Ascending aorta (tissue), 2 donors: ENCODE measurements at regions not wholly inside any gene's neighbourhood (a gene's known extent, or its start where the extent isn't known, plus 50 kb on each side); places are given as distances from the start of the nearest gene placed in this dataset.

ENCODE experiments used
- DNase-seq, 2 donors: peaks; one replicate each; pipeline ENCODE4 v3.0.0-alpha.2; 2019; ENCODE audit warnings: low spot score in 2 of 2
- H3K27ac ChIP-seq, 2 donors: fragments of 200-600 bp; sonication (generic); one replicate each; pipeline ENCODE4 v1.5.1; 2016 to 2017; ENCODE audit warnings: mild to moderate bottlenecking in 1 of 2
- H3K27me3 ChIP-seq: fragments of 200-600 bp; sonication (generic); one replicate; pipeline ENCODE4 v1.5.1; 2017
- H3K36me3 ChIP-seq, 2 donors: fragments of 200-600 bp; sonication (generic); one replicate each; pipeline ENCODE4 v1.5.1; 2016
- H3K4me1 ChIP-seq, 2 donors: fragments of 200-600 bp; sonication (generic); one replicate each; pipeline ENCODE4 v1.5.1; 2016 to 2017; ENCODE audit warnings: mild to moderate bottlenecking in 1 of 2
- H3K4me3 ChIP-seq, 2 donors: fragments of 200-600 bp; sonication (generic); one replicate each; pipeline ENCODE4 v1.5.1; 2016 to 2017; ENCODE audit warnings: mild to moderate bottlenecking in 1 of 2
- H3K9me3 ChIP-seq, 2 donors: fragments of 200-600 bp; sonication (generic); one replicate each; pipeline ENCODE4 v1.5.1; 2016
- CTCF ChIP-seq, 3 experiments: fragments of 200-600 bp in 2 of 3; fragments of 450-650 bp in 1 of 3; sonication (generic) in 2 of 3; IDR thresholded peaks; one replicate each; pipeline ENCODE4 v1.5.1; 2016 to 2019; ENCODE audit warnings: antibody characterized with exemption in 3 of 3, mild to moderate bottlenecking in 1 of 3, moderate library complexity in 1 of 3
- intact Hi-C: fragments of 100-400 bp; cut with DNase I; formaldehyde crosslinking; loops from one replicate; pipeline ENCODE4 v1.15.1; 2023

- DNase-seq: no peak
- no peaks in the 10 kb centered on the region for H3K27me3 ChIP-seq
- H3K27ac ChIP-seq: no peak overlapping the region
- H3K36me3 ChIP-seq: no peaks in the 10 kb centered on the region
- no peak overlapping the region for H3K4me3 ChIP-seq
- intact Hi-C loops: no loop called here
- no peaks in the 10 kb centered on the region for H3K4me1 ChIP-seq
- TF ChIP-seq CTCF (IDR thresholded peaks at IDR 0.05): no peak
- no peaks in the 10 kb centered on the region for H3K9me3 ChIP-seq
Measured at GRCh38 chr2:5352286-5352685, 339.9 kb upstream of the SOX11 start.

- Histone ChIP-seq H3K36me3 (no peaks in the 10 kb centered on the region), H3K27ac (no peak overlapping the region), H3K9me3 (no peaks in the 10 kb centered on the region), H3K27me3 (no peaks in the 10 kb centered on the region), H3K4me3 (no peak overlapping the region), H3K4me1 (no peaks in the 10 kb centered on the region)
- DNase-seq: no peak
- intact Hi-C loops: no loop called here
- no peak for TF ChIP-seq CTCF (IDR thresholded peaks at IDR 0.05)
Measured at GRCh38 chr2:5353565-5353964, 338.6 kb upstream of the SOX11 start.

- no peak for DNase-seq
- Histone ChIP-seq H3K9me3 (no peaks in the 10 kb centered on the region), H3K36me3 (no peaks in the 10 kb centered on the region), H3K4me1 (no peaks in the 10 kb centered on the region), H3K27me3 (no peaks in the 10 kb centered on the region), H3K4me3 (no peak overlapping the region), H3K27ac (no peak overlapping the region)
- intact Hi-C loops: no loop called here
- TF ChIP-seq CTCF (IDR thresholded peaks at IDR 0.05): no peak
Measured at GRCh38 chr2:5359397-5359796, 332.8 kb upstream of the SOX11 start.

GRCh38 chr2:5360081-5360480 is 332.1 kb upstream of the SOX11 start:
- intact Hi-C loops: no loop called here
- Histone ChIP-seq H3K27ac (no peak overlapping the region), H3K4me1 (no peaks in the 10 kb centered on the region), H3K27me3 (no peaks in the 10 kb centered on the region), H3K36me3 (no peaks in the 10 kb centered on the region), H3K9me3 (no peaks in the 10 kb centered on the region), H3K4me3 (no peak overlapping the region)
- no peak for DNase-seq
- no peak for TF ChIP-seq CTCF (IDR thresholded peaks at IDR 0.05)

- Histone ChIP-seq H3K4me1 (no peaks in the 10 kb centered on the region), H3K27ac (no peak overlapping the region), H3K9me3 (no peaks in the 10 kb centered on the region), H3K4me3 (no peak overlapping the region), H3K36me3 (no peaks in the 10 kb centered on the region), H3K27me3 (no peaks in the 10 kb centered on the region)
- intact Hi-C loops: no loop called here
- TF ChIP-seq CTCF (IDR thresholded peaks at IDR 0.05): no peak
- no peak for DNase-seq
Measured at GRCh38 chr2:5364361-5364760, 327.8 kb upstream of the SOX11 start.

- DNase-seq: no peak
- Histone ChIP-seq H3K4me1 (no peaks in the 10 kb centered on the region), H3K27ac (no peak overlapping the region), H3K36me3 (no peaks in the 10 kb centered on the region), H3K27me3 (no peaks in the 10 kb centered on the region), H3K9me3 (no peaks in the 10 kb centered on the region), H3K4me3 (no peak overlapping the region)
- intact Hi-C loops: no loop called here
- TF ChIP-seq CTCF (IDR thresholded peaks at IDR 0.05): peak in 1 of 3 experiments; percentile 27
Measured at GRCh38 chr2:5365871-5366461, 326.2 kb upstream of the SOX11 start.
